A673 (cell line): ENCODE measurements at regions not wholly inside any gene's neighbourhood (a gene's known extent, or its start where the extent isn't known, plus 50 kb on each side); places are given as distances from the start of the nearest gene placed in this dataset.

Experiments used
- BruUV-seq: library from RNA; stranded (reverse); fragments of 400-500 nt; replicated peaks from 2 replicates; lab custom pipeline; 2021; lab: Mats Ljungman, UMichigan
- CTCF ChIA-PET: fragments of 300-600 bp; sonication (Branson Sonifier 250); formaldehyde crosslinking; loops from one replicate; lab custom pipeline; 2022; ENCODE audit warnings: antibody characterized with exemption; lab: Charles Lee
- POLR2A ChIA-PET: fragments of 300-600 bp; sonication (Branson Sonifier 250); formaldehyde crosslinking; loops from one replicate; lab custom pipeline; 2022; ENCODE audit warnings: antibody characterized with exemption; ENCODE audit not compliant: low non-redundant PET; lab: Charles Lee
- DNase-seq: peaks from one replicate; pipeline ENCODE4 v3.0.0-alpha.2; 2015; ENCODE audit warnings: low spot score
- H3K27ac ChIP-seq: fragments of 200-600 bp; sonication (generic); 2 replicates; pipeline ENCODE4 v1.5.1; 2016; ENCODE audit warnings: mixed run types, low read depth, mild to moderate bottlenecking, mixed read lengths, antibody characterized with exemption, low read length; ENCODE audit not compliant: poor library complexity, severe bottlenecking
- H3K27me3 ChIP-seq: fragments of 200-600 bp; sonication (generic); replicated peaks from 2 replicates; pipeline ENCODE4 v1.6.1; 2017; ENCODE audit warnings: mixed run types, low read depth, mild to moderate bottlenecking, mixed read lengths, antibody characterized with exemption, low read length; ENCODE audit not compliant: insufficient read depth, poor library complexity
- H3K36me3 ChIP-seq: fragments of 200-600 bp; sonication (generic); 2 replicates; pipeline ENCODE4 v1.6.1; 2016; ENCODE audit warnings: mixed run types, mild to moderate bottlenecking, mixed read lengths, antibody characterized with exemption, low read length; ENCODE audit not compliant: insufficient read depth, poor library complexity, severe bottlenecking
- H3K4me1 ChIP-seq: fragments of 200-600 bp; sonication (generic); 2 replicates; pipeline ENCODE4 v1.6.1; 2017; ENCODE audit warnings: mixed run types, mild to moderate bottlenecking, mixed read lengths, antibody characterized with exemption, low read length; ENCODE audit not compliant: insufficient read depth, poor library complexity, severe bottlenecking
- H3K4me3 ChIP-seq: fragments of 200-600 bp; sonication (generic); 2 replicates; pipeline ENCODE4 v1.5.1; 2016; ENCODE audit warnings: low read depth, mixed run types, mild to moderate bottlenecking, mixed read lengths, low read length; ENCODE audit not compliant: poor library complexity, severe bottlenecking
- H3K9me3 ChIP-seq: fragments of 200-600 bp; sonication (generic); 2 replicates; pipeline ENCODE4 v1.6.1; 2016; ENCODE audit warnings: mixed run types, low read depth, mild to moderate bottlenecking, mixed read lengths, antibody characterized with exemption, low read length; ENCODE audit not compliant: poor library complexity, severe bottlenecking
- CTCF ChIP-seq: fragments of 300-800, 200-600 bp; sonication (generic); conservative IDR thresholded peaks from 2 replicates; pipeline ENCODE4 v1.5.1; 2017; ENCODE audit warnings: low read depth, mild to moderate bottlenecking, antibody characterized with exemption, low read length, moderate library complexity, mixed read lengths
- EZH2 ChIP-seq: fragments of 200-600 bp; sonication (generic); IDR thresholded peaks from 2 replicates; pipeline ENCODE4 v1.6.1; 2017; ENCODE audit warnings: borderline replicate concordance, low read depth, mild to moderate bottlenecking, mixed read lengths, antibody characterized with exemption, low read length; ENCODE audit not compliant: poor library complexity, severe bottlenecking
- intact Hi-C: fragments of 100-400 bp; cut with micrococcal nuclease; formaldehyde crosslinking; loops from one replicate; pipeline ENCODE4 v1.10.0; 2022; ENCODE audit not compliant: unreplicated experiment

GRCh38 chr11:101816613-101817012, 98.2 kb upstream of the CEP126 start:
- no peak for DNase-seq
- intact Hi-C loops: no loop called here
- Histone ChIP-seq H3K9me3 (no peaks in the 10 kb centered on the region), H3K36me3 (no peaks in the 10 kb centered on the region), H3K27ac (no peak overlapping the region), H3K27me3 (no peaks in the 10 kb centered on the region), H3K4me3 (no peak overlapping the region), H3K4me1 (no peaks in the 10 kb centered on the region)
- ChIA-PET CTCF (no interaction called here), POLR2A (no interaction called here)
- BruUV-seq: no TSS peak
- TF ChIP-seq EZH2: no peak
- TF ChIP-seq CTCF: no peak

DNA sequence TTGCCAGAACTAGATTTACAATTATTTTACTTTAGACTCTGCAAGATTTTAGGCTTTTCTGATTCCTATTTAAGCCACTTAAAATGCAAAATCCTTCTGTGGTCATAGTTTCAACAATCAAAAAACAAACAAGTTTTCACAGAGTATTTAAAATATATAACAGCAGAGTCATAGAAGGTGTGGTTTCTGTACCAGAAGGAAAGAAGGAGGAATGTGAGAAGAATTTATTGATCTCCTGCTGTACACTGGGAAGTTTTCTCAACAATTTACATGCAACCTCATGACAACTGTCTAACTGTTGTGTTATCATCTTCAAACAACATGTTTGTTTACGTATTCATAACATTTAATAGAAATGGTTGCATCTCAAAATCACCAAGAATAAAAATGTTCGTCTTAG, 102.3 kb upstream of the CEP126 start:
- H3K4me1 ChIP-seq: no peaks in the 10 kb centered on the region
- no peak overlapping the region for H3K27ac ChIP-seq
- BruUV-seq: no TSS peak
- intact Hi-C loops: no loop called here
- TF ChIP-seq EZH2: no peak
- TF ChIP-seq CTCF: no peak
- DNase-seq: no peak
- POLR2A ChIA-PET: no interaction called here
- H3K9me3 ChIP-seq: no peaks in the 10 kb centered on the region
- no peak overlapping the region for H3K4me3 ChIP-seq
- H3K36me3 ChIP-seq: no peaks in the 10 kb centered on the region
- H3K27me3 ChIP-seq: no peaks in the 10 kb centered on the region
- CTCF ChIA-PET: no interaction called here

GRCh38 chr11:101810546-101810945, 104.3 kb upstream of the CEP126 start:
- no peak overlapping the region for H3K27ac ChIP-seq
- POLR2A ChIA-PET: no interaction called here
- no peaks in the 10 kb centered on the region for H3K9me3 ChIP-seq
- TF ChIP-seq CTCF: no peak
- no peak for TF ChIP-seq EZH2
- no peaks in the 10 kb centered on the region for H3K27me3 ChIP-seq
- DNase-seq: no peak
- H3K4me3 ChIP-seq: no peak overlapping the region
- no peaks in the 10 kb centered on the region for H3K4me1 ChIP-seq
- BruUV-seq: no TSS peak
- CTCF ChIA-PET: no interaction called here
- no peaks in the 10 kb centered on the region for H3K36me3 ChIP-seq
- intact Hi-C loops: no loop called here
